ENCODE measurements at regions not wholly inside any gene's neighbourhood (a gene's known extent, or its start where the extent isn't known, plus 50 kb on each side); places are given as distances from the start of the nearest gene placed in this dataset.

DNA sequence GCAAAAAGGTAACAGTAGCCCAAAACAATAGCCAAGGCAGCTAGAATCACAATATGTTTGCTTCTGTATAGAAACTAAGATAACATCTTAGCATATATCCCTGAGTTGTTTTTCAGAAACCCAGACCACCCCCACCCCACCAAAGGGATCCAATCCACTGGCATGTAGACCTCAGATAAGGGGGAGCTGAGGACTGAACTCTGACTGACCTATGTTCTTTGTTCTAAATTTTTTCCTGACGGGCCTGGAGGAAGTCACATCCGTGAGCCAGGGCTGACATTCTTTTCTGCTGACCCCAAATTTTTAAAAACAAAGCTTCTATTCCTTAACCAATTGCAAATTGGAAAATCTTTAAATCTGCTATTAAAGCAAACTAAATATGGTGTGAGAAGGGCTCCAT, 493.9 kb upstream of the IGFBP3 start:
- no peak for DNase-seq (ENCODE audit: low read depth, low spot score)
- no peak for ATAC-seq
- POLR2A ChIA-PET, result no interaction called here
- H3K9me3 ChIP-seq (ENCODE audit: control insufficient read depth in 1 of 2, insufficient read depth in 1 of 2, low read depth in 1 of 2, low read length in 2 of 2), result no peaks in the 10 kb centered on the region
- no TSS peak for BruUV-seq (replicated peaks)
- no peak overlapping the region for H2AFZ ChIP-seq (ENCODE audit: low read depth, low read length, poor library complexity, severe bottlenecking)
- H3K4me1 ChIP-seq (ENCODE audit: control insufficient read depth in 1 of 2, insufficient read depth in 2 of 2, low read length in 2 of 2), result no peaks in the 10 kb centered on the region
- TF ChIP-seq EZH2phosphoT487 (IDR thresholded peaks at IDR 0.05; ENCODE audit: borderline replicate concordance), result no peak
- TF ChIP-seq, protein P1, sequence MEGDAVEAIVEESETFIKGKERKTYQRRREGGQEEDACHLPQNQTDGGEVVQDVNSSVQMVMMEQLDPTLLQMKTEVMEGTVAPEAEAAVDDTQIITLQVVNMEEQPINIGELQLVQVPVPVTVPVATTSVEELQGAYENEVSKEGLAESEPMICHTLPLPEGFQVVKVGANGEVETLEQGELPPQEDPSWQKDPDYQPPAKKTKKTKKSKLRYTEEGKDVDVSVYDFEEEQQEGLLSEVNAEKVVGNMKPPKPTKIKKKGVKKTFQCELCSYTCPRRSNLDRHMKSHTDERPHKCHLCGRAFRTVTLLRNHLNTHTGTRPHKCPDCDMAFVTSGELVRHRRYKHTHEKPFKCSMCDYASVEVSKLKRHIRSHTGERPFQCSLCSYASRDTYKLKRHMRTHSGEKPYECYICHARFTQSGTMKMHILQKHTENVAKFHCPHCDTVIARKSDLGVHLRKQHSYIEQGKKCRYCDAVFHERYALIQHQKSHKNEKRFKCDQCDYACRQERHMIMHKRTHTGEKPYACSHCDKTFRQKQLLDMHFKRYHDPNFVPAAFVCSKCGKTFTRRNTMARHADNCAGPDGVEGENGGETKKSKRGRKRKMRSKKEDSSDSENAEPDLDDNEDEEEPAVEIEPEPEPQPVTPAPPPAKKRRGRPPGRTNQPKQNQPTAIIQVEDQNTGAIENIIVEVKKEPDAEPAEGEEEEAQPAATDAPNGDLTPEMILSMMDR (IDR thresholded peaks at IDR 0.05 in 2 of 3, conservative IDR thresholded peaks at IDR 0.05 in 1 of 3; ENCODE audit: borderline replicate concordance in 1 of 3, insufficient read depth in 1 of 3, low read depth in 2 of 3, low read length in 2 of 3), result no peak
- H3K36me3 ChIP-seq (ENCODE audit: control insufficient read depth in 1 of 2, insufficient read depth in 2 of 2, low read length in 2 of 2), result no peaks in the 10 kb centered on the region
- no peaks in the 10 kb centered on the region for H3K9me2 ChIP-seq (ENCODE audit: insufficient read depth)
- RAD21 ChIA-PET (ENCODE audit: low non-redundant PET in 1 of 2, low total read pairs in 2 of 2, uncharacterized antibody in 2 of 2, unreplicated experiment in 2 of 2), result no interaction called here
- H3K9ac ChIP-seq (ENCODE audit: low read length), result no peak overlapping the region
- no peak overlapping the region for H3K27ac ChIP-seq (ENCODE audit: low read depth, low read length)
- H3K79me2 ChIP-seq (ENCODE audit: insufficient read depth, low read length), result no peaks in the 10 kb centered on the region
- intact Hi-C loops (cut with micrococcal nuclease), result no loop called here
- H3K4me2 ChIP-seq (ENCODE audit: low read length), result no peak overlapping the region
- CTCF ChIA-PET, result no interaction called here
- no peak overlapping the region for H3K4me3 ChIP-seq (replicated peaks in 1 of 2; ENCODE audit: low read depth in 1 of 2, low read length in 2 of 2)
- H3K27me3 ChIP-seq (ENCODE audit: insufficient read depth, low read length), result no peaks in the 10 kb centered on the region
- H4K20me1 ChIP-seq (ENCODE audit: insufficient read depth), result no peaks in the 10 kb centered on the region

GRCh38 chr7:46411236-46411635, 490.2 kb upstream of the IGFBP3 start:
- no TSS peak for BruUV-seq (replicated peaks)
- POLR2A ChIA-PET, result no interaction called here
- ATAC-seq, result no peak
- TF ChIP-seq ELF1 (IDR thresholded peaks at IDR 0.05; ENCODE audit: borderline replicate concordance, low read depth) (no peak), SIN3A (IDR thresholded peaks at IDR 0.05; ENCODE audit: low read depth) (no peak), JUND (IDR thresholded peaks at IDR 0.05) (no peak), CEBPB (IDR thresholded peaks at IDR 0.05; ENCODE audit: low read depth) (no peak), FOSL1 (IDR thresholded peaks at IDR 0.05; ENCODE audit: low read depth) (no peak), ZFX (IDR thresholded peaks at IDR 0.05) (no peak)
- no peaks in the 10 kb centered on the region for H4K20me1 ChIP-seq (ENCODE audit: insufficient read depth)
- H3K79me2 ChIP-seq (ENCODE audit: insufficient read depth, low read length), result no peaks in the 10 kb centered on the region
- H3K36me3 ChIP-seq (ENCODE audit: control insufficient read depth in 1 of 2, insufficient read depth in 2 of 2, low read length in 2 of 2), result no peaks in the 10 kb centered on the region
- no peaks in the 10 kb centered on the region for H3K4me1 ChIP-seq (ENCODE audit: control insufficient read depth in 1 of 2, insufficient read depth in 2 of 2, low read length in 2 of 2)
- H3K27ac ChIP-seq (ENCODE audit: low read depth, low read length), result no peak overlapping the region
- intact Hi-C loops (cut with micrococcal nuclease), result no loop called here
- no peak overlapping the region for H3K4me2 ChIP-seq (ENCODE audit: low read length)
- RAD21 ChIA-PET (ENCODE audit: low non-redundant PET in 1 of 2, low total read pairs in 2 of 2, uncharacterized antibody in 2 of 2, unreplicated experiment in 2 of 2), result no interaction called here
- H3K9me3 ChIP-seq (ENCODE audit: control insufficient read depth in 1 of 2, insufficient read depth in 1 of 2, low read depth in 1 of 2, low read length in 2 of 2), result no peaks in the 10 kb centered on the region
- H3K27me3 ChIP-seq (ENCODE audit: insufficient read depth, low read length), result no peaks in the 10 kb centered on the region
- DNase-seq (ENCODE audit: low read depth, low spot score), result no peak
- H3K9ac ChIP-seq (ENCODE audit: low read length), result no peak overlapping the region
- no peak overlapping the region for H2AFZ ChIP-seq (ENCODE audit: low read depth, low read length, poor library complexity, severe bottlenecking)
- CTCF ChIA-PET, result no interaction called here
- H3K9me2 ChIP-seq (ENCODE audit: insufficient read depth), result no peaks in the 10 kb centered on the region
- no peak overlapping the region for H3K4me3 ChIP-seq (replicated peaks in 1 of 2; ENCODE audit: low read depth in 1 of 2, low read length in 2 of 2)
